Coronary artery (tissue), 2 donors: ENCODE measurements at regions not wholly inside any gene's neighbourhood (a gene's known extent, or its start where the extent isn't known, plus 50 kb on each side); places are given as distances from the start of the nearest gene placed in this dataset.
"Not testable (repeated sequence)": the region's sequence is repeated elsewhere in the genome, so short reads cannot be mapped to it uniquely, and the experiment has no call there.

Experiments
- DNase-seq: peaks from one replicate; pipeline ENCODE4 v3.0.0-alpha.2; 2017; ENCODE audit warnings: low spot score
- H3K27ac ChIP-seq, 2 donors: fragments of 200-600 bp; sonication (generic); one replicate each; pipeline ENCODE4 v1.5.1; 2016 to 2019
- H3K4me3 ChIP-seq: fragments of 200-600 bp; sonication (generic); 2 replicates; pipeline ENCODE4 v1.5.1; 2016; ENCODE audit warnings: mild to moderate bottlenecking, moderate library complexity
- CTCF ChIP-seq: fragments of 200-600 bp; sonication (generic); IDR thresholded peaks from one replicate; pipeline ENCODE4 v1.5.1; 2019; ENCODE audit warnings: antibody characterized with exemption

GRCh38 chr18:14378376-14378775 lies 165.0 kb downstream of the POTEC start:
- H3K27ac ChIP-seq, DNase-seq, H3K4me3 ChIP-seq: not testable (repeated sequence)

GRCh38 chr18:14361346-14361745 lies 182.1 kb downstream of the POTEC start:
- H3K4me3 ChIP-seq, H3K27ac ChIP-seq, DNase-seq: not testable (repeated sequence)

- not testable (repeated sequence) for DNase-seq, H3K27ac ChIP-seq, H3K4me3 ChIP-seq
Measured at GRCh38 chr18:14357553-14358297, 185.7 kb downstream of the POTEC start.

- not testable (repeated sequence) for H3K4me3 ChIP-seq, H3K27ac ChIP-seq, DNase-seq
Measured at GRCh38 chr18:14342170-14342569, 201.2 kb downstream of the POTEC start.

- DNase-seq, H3K27ac ChIP-seq: not testable (repeated sequence)
Measured at GRCh38 chr18:14336017-14336416, 203.8 kb upstream of the ZNF519 start.

GRCh38 chr18:14321217-14321616 lies 189.0 kb upstream of the ZNF519 start:
- not testable (repeated sequence) for H3K4me3 ChIP-seq, DNase-seq, H3K27ac ChIP-seq

More at GRCh38 chr18:14336017-14336416, 203.8 kb upstream of the ZNF519 start:
- not testable (repeated sequence) for H3K4me3 ChIP-seq

GRCh38 chr18:14301255-14301654 lies 169.0 kb upstream of the ZNF519 start:
- not testable (repeated sequence) for DNase-seq, H3K27ac ChIP-seq, H3K4me3 ChIP-seq

- not testable (repeated sequence) for H3K4me3 ChIP-seq, H3K27ac ChIP-seq, DNase-seq
Measured at GRCh38 chr18:14295081-14295480, 162.8 kb upstream of the ZNF519 start.

- no peak overlapping the region for H3K4me3 ChIP-seq
- DNase-seq: no peak
- TF ChIP-seq CTCF: no peak
- no peak overlapping the region for H3K27ac ChIP-seq
Measured at GRCh38 chr18:14285053-14285452, 152.8 kb upstream of the ZNF519 start.

GRCh38 chr18:14275391-14275790 lies 143.2 kb upstream of the ZNF519 start:
- not testable (repeated sequence) for DNase-seq, H3K27ac ChIP-seq, H3K4me3 ChIP-seq

GRCh38 chr18:14265637-14266410 lies 133.6 kb upstream of the ZNF519 start:
- H3K4me3 ChIP-seq, H3K27ac ChIP-seq, DNase-seq: not testable (repeated sequence)

GRCh38 chr18:14262786-14263185 lies 130.6 kb upstream of the ZNF519 start:
- not testable (repeated sequence) for H3K4me3 ChIP-seq, DNase-seq, H3K27ac ChIP-seq

- not testable (repeated sequence) for DNase-seq, H3K27ac ChIP-seq, H3K4me3 ChIP-seq
Measured at GRCh38 chr18:14250084-14250677, 117.9 kb upstream of the ZNF519 start.

- not testable (repeated sequence) for H3K27ac ChIP-seq, DNase-seq, H3K4me3 ChIP-seq
Measured at GRCh38 chr18:14239224-14239623, 107.0 kb upstream of the ZNF519 start.

GRCh38 chr18:14236356-14237048 lies 104.3 kb upstream of the ZNF519 start:
- not testable (repeated sequence) for DNase-seq, H3K27ac ChIP-seq, H3K4me3 ChIP-seq

- not testable (repeated sequence) for DNase-seq, H3K27ac ChIP-seq, H3K4me3 ChIP-seq
Measured at GRCh38 chr18:14225286-14225679, 93.0 kb upstream of the ZNF519 start.

- DNase-seq: not testable (repeated sequence)
Measured at GRCh38 chr18:14224551-14225285, 92.5 kb upstream of the ZNF519 start.

More at GRCh38 chr18:14224551-14225285, 92.5 kb upstream of the ZNF519 start:
- H3K4me3 ChIP-seq, H3K27ac ChIP-seq: not testable (repeated sequence)
